Stomach (tissue), 4 donors: ENCODE measurements at regions not wholly inside any gene's neighbourhood (a gene's known extent, or its start where the extent isn't known, plus 50 kb on each side); places are given as distances from the start of the nearest gene placed in this dataset.

ENCODE experiments used
- EP300 ChIP-seq: sonication (generic); formaldehyde crosslinking; IDR thresholded peaks from one replicate; pipeline ENCODE4 v1.6.1; 2017; ENCODE audit warnings: antibody characterized with exemption
- POLR2A ChIP-seq, 4 donors: fragments of 450-650 bp; IDR thresholded peaks; one replicate each; pipeline ENCODE4 v1.6.1; 2016; ENCODE audit warnings: antibody characterized with exemption in 4 of 4, control low read depth in 2 of 4, mild to moderate bottlenecking in 1 of 4, moderate library complexity in 1 of 4
- POLR2AphosphoS5 ChIP-seq, 3 donors: sonication (generic); formaldehyde crosslinking; IDR thresholded peaks; one replicate each; pipeline ENCODE4 v1.6.1; 2016; ENCODE audit warnings: antibody characterized with exemption in 3 of 3
- TF ChIP-seq, protein P1 (sequence below), 7 experiments: fragments of 450-650 bp in 4 of 7; fragments of 200-600 bp in 3 of 7; sonication (generic) in 3 of 7; IDR thresholded peaks; one replicate each; pipeline ENCODE4 v1.5.1; 2016 to 2019; ENCODE audit warnings: antibody characterized with exemption in 7 of 7, control low read depth in 2 of 7, mild to moderate bottlenecking in 1 of 7

DNA sequence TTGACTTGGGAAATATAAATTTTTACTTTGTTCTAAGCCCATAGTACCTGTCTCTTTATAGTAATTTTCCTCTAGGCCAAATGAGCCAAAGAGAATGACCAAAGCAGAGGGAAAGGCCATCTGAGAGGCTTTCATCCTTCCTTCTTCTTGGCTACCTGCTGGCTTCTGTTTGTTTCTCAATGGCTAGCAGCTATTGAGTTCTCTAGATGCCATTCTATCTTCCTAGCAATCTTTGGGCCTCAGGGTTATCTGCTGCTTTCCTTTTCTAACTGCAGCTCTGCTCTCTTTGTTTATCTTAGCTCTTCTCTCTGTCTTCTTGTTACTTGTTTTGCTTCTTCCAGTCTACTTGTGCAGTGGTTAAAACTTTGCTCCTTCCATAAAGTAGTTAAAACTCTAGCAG, 601.1 kb upstream of the NRXN1 start:
- TF ChIP-seq, protein P1, sequence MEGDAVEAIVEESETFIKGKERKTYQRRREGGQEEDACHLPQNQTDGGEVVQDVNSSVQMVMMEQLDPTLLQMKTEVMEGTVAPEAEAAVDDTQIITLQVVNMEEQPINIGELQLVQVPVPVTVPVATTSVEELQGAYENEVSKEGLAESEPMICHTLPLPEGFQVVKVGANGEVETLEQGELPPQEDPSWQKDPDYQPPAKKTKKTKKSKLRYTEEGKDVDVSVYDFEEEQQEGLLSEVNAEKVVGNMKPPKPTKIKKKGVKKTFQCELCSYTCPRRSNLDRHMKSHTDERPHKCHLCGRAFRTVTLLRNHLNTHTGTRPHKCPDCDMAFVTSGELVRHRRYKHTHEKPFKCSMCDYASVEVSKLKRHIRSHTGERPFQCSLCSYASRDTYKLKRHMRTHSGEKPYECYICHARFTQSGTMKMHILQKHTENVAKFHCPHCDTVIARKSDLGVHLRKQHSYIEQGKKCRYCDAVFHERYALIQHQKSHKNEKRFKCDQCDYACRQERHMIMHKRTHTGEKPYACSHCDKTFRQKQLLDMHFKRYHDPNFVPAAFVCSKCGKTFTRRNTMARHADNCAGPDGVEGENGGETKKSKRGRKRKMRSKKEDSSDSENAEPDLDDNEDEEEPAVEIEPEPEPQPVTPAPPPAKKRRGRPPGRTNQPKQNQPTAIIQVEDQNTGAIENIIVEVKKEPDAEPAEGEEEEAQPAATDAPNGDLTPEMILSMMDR (IDR thresholded peaks at IDR 0.05): no peak
- TF ChIP-seq POLR2AphosphoS5 (IDR thresholded peaks at IDR 0.05): no peak
- no peak for TF ChIP-seq POLR2A (IDR thresholded peaks at IDR 0.05)
- no peak for TF ChIP-seq EP300
